ENCODE measurements at regions not wholly inside any gene's neighbourhood (a gene's known extent, or its start where the extent isn't known, plus 50 kb on each side); places are given as distances from the start of the nearest gene placed in this dataset.

DNA sequence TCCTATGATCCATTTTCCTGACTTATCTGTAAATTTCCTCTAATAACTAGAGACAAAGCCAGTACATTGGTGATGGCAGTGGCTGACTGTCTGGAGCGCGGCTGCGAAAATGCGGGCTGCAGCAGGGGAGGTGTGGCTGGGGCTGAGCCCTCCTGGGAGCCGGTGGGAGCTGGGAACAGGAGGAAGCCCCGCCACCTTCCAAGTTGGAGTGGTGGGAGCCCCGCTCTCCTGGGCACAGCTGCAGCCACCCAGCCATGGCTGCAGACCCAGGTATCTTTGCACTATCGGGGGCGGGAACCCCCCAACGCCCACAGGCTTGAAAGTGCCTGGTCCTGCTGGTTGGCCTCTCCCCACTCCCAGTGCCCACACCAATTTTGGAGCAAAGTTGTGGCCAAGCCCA is 633.0 kb upstream of the TMEFF2 start:
- Histone ChIP-seq H2AFZ (ENCODE audit: insufficient read depth, low read depth, low read length, poor library complexity, severe bottlenecking) (no peak overlapping the region), H3K27ac (ENCODE audit: low read length in 2 of 2) (no peak overlapping the region), H3K27me3 (replicated peaks in 1 of 4; ENCODE audit: control extremely low read depth in 1 of 4, control insufficient read depth in 3 of 4, insufficient read depth in 4 of 4, low read length in 3 of 4) (no peaks in the 10 kb centered on the region), H3K4me3 (ENCODE audit: control extremely low read depth in 1 of 5, extremely low read depth in 1 of 5, insufficient read depth in 1 of 5, low read depth in 2 of 5, low read length in 4 of 5) (no peak overlapping the region), H3K36me3 (replicated peaks in 1 of 2; ENCODE audit: control extremely low read depth in 1 of 2, control insufficient read depth in 1 of 2, extremely low read depth in 1 of 2, insufficient read depth in 2 of 2, low read length in 1 of 2) (no peaks in the 10 kb centered on the region), H3K4me2 (replicated peaks; ENCODE audit: low read depth, low read length, poor library complexity, severe bottlenecking) (no peak overlapping the region), H4K20me1 (ENCODE audit: control insufficient read depth, insufficient read depth, low read length, poor library complexity, severe bottlenecking) (no peaks in the 10 kb centered on the region), H3K79me2 (ENCODE audit: control insufficient read depth, insufficient read depth, low read length) (no peaks in the 10 kb centered on the region), H3K9ac (ENCODE audit: low read length) (no peak overlapping the region), H3K9me3 (ENCODE audit: control extremely low read depth in 1 of 3, control insufficient read depth in 2 of 3, insufficient read depth in 1 of 3, low read length in 2 of 3) (peaks cover 0 to 10% (median 0%) of the 10 kb centered on the region in 3 donors), H3K4me1 (ENCODE audit: control insufficient read depth in 2 of 2, insufficient read depth in 2 of 2, low read length in 2 of 2) (no peaks in the 10 kb centered on the region)
- Mint-ChIP-seq H3K4me3 (no peak overlapping the region), H3K27ac (no peak overlapping the region), H3K4me1 (no peaks in the 10 kb centered on the region), H3K27me3 (no peaks in the 10 kb centered on the region), H3K9me3 (ENCODE audit: insufficient read depth) (no peaks in the 10 kb centered on the region)
- POLR2A ChIA-PET = no interaction called here
- DNase-seq = no peak
- ATAC-seq (ENCODE audit: low read depth) = no peak
- WGBS (ENCODE audit: insufficient coverage) = 98% methylated on average over 10 of the region's 10 CpGs
- CTCF ChIA-PET = no interaction called here
- TF ChIP-seq, protein P1, sequence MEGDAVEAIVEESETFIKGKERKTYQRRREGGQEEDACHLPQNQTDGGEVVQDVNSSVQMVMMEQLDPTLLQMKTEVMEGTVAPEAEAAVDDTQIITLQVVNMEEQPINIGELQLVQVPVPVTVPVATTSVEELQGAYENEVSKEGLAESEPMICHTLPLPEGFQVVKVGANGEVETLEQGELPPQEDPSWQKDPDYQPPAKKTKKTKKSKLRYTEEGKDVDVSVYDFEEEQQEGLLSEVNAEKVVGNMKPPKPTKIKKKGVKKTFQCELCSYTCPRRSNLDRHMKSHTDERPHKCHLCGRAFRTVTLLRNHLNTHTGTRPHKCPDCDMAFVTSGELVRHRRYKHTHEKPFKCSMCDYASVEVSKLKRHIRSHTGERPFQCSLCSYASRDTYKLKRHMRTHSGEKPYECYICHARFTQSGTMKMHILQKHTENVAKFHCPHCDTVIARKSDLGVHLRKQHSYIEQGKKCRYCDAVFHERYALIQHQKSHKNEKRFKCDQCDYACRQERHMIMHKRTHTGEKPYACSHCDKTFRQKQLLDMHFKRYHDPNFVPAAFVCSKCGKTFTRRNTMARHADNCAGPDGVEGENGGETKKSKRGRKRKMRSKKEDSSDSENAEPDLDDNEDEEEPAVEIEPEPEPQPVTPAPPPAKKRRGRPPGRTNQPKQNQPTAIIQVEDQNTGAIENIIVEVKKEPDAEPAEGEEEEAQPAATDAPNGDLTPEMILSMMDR (IDR thresholded peaks at IDR 0.05) = no peak
- no peak for TF ChIP-seq EZH2 (IDR thresholded peaks at IDR 0.05; ENCODE audit: borderline replicate concordance, insufficient read depth, low read depth, low read length, poor library complexity, severe bottlenecking)
- intact Hi-C loops (cut with micrococcal nuclease) = no loop called here

DNA sequence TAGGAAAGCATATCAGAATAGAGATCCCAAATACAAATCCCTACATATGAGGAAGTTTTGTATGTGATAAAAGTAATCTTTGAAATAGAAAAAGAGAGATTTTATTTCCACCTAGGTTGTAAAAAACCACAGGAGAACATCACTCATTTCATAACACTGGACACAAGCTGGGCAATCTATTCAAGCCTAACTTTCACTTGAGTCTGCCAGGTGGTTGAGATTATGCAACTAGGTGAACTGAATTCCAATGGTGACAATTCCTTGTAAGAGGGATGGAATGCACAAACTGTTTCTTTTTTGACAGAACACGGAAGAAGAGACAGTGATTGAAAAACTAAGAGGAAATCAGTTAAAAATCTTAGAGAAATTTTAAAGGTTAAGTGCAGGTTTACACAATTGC is 619.6 kb upstream of the TMEFF2 start:
- no peaks in the 10 kb centered on the region for H3K79me2 ChIP-seq (ENCODE audit: control insufficient read depth, insufficient read depth, low read length)
- Mint-ChIP-seq H3K27ac (no peak overlapping the region), H3K4me1 (no peaks in the 10 kb centered on the region), H3K4me3 (no peak overlapping the region), H3K27me3 (no peaks in the 10 kb centered on the region), H3K9me3 (ENCODE audit: insufficient read depth) (no peaks in the 10 kb centered on the region)
- ChIA-PET CTCF (no interaction called here), POLR2A (no interaction called here)
- WGBS (ENCODE audit: insufficient coverage) = 100% methylated on average over 1 of the region's 1 CpG
- ATAC-seq (ENCODE audit: low read depth) (no peak), DNase-seq (no peak)
- no peak overlapping the region for H3K4me3 ChIP-seq (ENCODE audit: control extremely low read depth in 1 of 5, extremely low read depth in 1 of 5, insufficient read depth in 1 of 5, low read depth in 2 of 5, low read length in 4 of 5)
- H3K4me2 ChIP-seq (replicated peaks; ENCODE audit: low read depth, low read length, poor library complexity, severe bottlenecking) = no peak overlapping the region
- H3K4me1 ChIP-seq (ENCODE audit: control insufficient read depth in 2 of 2, insufficient read depth in 2 of 2, low read length in 2 of 2) = no peaks in the 10 kb centered on the region
- peaks cover 0 to 2% (median 0%) of the 10 kb centered on the region in 3 donors for H3K9me3 ChIP-seq (ENCODE audit: control extremely low read depth in 1 of 3, control insufficient read depth in 2 of 3, insufficient read depth in 1 of 3, low read length in 2 of 3)
- H3K9ac ChIP-seq (ENCODE audit: low read length) = no peak overlapping the region
- H3K27me3 ChIP-seq (replicated peaks in 1 of 4; ENCODE audit: control extremely low read depth in 1 of 4, control insufficient read depth in 3 of 4, insufficient read depth in 4 of 4, low read length in 3 of 4) = no peaks in the 10 kb centered on the region
- H2AFZ ChIP-seq (ENCODE audit: insufficient read depth, low read depth, low read length, poor library complexity, severe bottlenecking) = no peak overlapping the region
- no peaks in the 10 kb centered on the region for H4K20me1 ChIP-seq (ENCODE audit: control insufficient read depth, insufficient read depth, low read length, poor library complexity, severe bottlenecking)
- intact Hi-C loops (cut with micrococcal nuclease) = no loop called here
- H3K36me3 ChIP-seq (replicated peaks in 1 of 2; ENCODE audit: control extremely low read depth in 1 of 2, control insufficient read depth in 1 of 2, extremely low read depth in 1 of 2, insufficient read depth in 2 of 2, low read length in 1 of 2) = no peaks in the 10 kb centered on the region
- TF ChIP-seq, protein P1 (IDR thresholded peaks at IDR 0.05) = no peak
- no peak for TF ChIP-seq EZH2 (IDR thresholded peaks at IDR 0.05; ENCODE audit: borderline replicate concordance, insufficient read depth, low read depth, low read length, poor library complexity, severe bottlenecking)
- H3K27ac ChIP-seq (ENCODE audit: low read length in 2 of 2) = no peak overlapping the region

All from B cell (primary cell).